Glomerular endothelial cell (primary cell): ENCODE measurements at regions not wholly inside any gene's neighbourhood (a gene's known extent, or its start where the extent isn't known, plus 50 kb on each side); places are given as distances from the start of the nearest gene placed in this dataset.
A peak's percentile ranks its signal among the peaks of the same experiment; 100 is the strongest.
"Not testable (repeated sequence)": the region's sequence is repeated elsewhere in the genome, so short reads cannot be mapped to it uniquely, and the experiment has no call there.

Experiments used
- DNase-seq: peaks from one replicate; pipeline ENCODE4 v3.0.0-alpha.2; 2011; ENCODE audit warnings: low read depth, low spot score; ENCODE audit errors: extremely low read depth

- no peak for DNase-seq
These were observed 103.0 kb upstream of the HES1 start for GRCh38 chr3:194032828-194033435.

GRCh38 chr3:194034346-194035336 is 101.3 kb upstream of the HES1 start:
- no peak for DNase-seq

GRCh38 chr3:194035406-194036138 is 100.4 kb upstream of the HES1 start:
- DNase-seq: no peak

GRCh38 chr3:194036842-194037241 is 99.1 kb upstream of the HES1 start:
- DNase-seq: no peak

GRCh38 chr3:194038346-194038745 is 97.6 kb upstream of the HES1 start:
- DNase-seq: not testable (repeated sequence)

- DNase-seq: no peak
These were observed 97.0 kb upstream of the HES1 start for GRCh38 chr3:194038960-194039359.

- peak; percentile 72 for DNase-seq
These were observed 95.3 kb upstream of the HES1 start for GRCh38 chr3:194040516-194041273.

- DNase-seq: no peak
These were observed 93.0 kb upstream of the HES1 start for GRCh38 chr3:194042927-194043326.

GRCh38 chr3:194043516-194043915 is 92.4 kb upstream of the HES1 start:
- no peak for DNase-seq

- no peak for DNase-seq
These were observed 90.7 kb upstream of the HES1 start for GRCh38 chr3:194045289-194045688.

- no peak for DNase-seq
These were observed 90.0 kb upstream of the HES1 start for GRCh38 chr3:194045919-194046318.

GRCh38 chr3:194046531-194046930 is 89.4 kb upstream of the HES1 start:
- no peak for DNase-seq

GRCh38 chr3:194046995-194047645 is 88.8 kb upstream of the HES1 start:
- no peak for DNase-seq

- DNase-seq: no peak
These were observed 86.6 kb upstream of the HES1 start for GRCh38 chr3:194049394-194049793.

- DNase-seq: no peak
These were observed 85.1 kb upstream of the HES1 start for GRCh38 chr3:194050782-194051320.

- DNase-seq: no peak
These were observed 84.4 kb upstream of the HES1 start for GRCh38 chr3:194051366-194052149.

GRCh38 chr3:194053136-194053535 is 82.8 kb upstream of the HES1 start:
- DNase-seq: no peak

GRCh38 chr3:194054016-194054415 is 81.9 kb upstream of the HES1 start:
- no peak for DNase-seq

GRCh38 chr3:194054540-194054939 is 81.4 kb upstream of the HES1 start:
- DNase-seq: no peak
